ENCODE measurements at regions not wholly inside any gene's neighbourhood (a gene's known extent, or its start where the extent isn't known, plus 50 kb on each side); places are given as distances from the start of the nearest gene placed in this dataset.
"Not testable (repeated sequence)": the region's sequence is repeated elsewhere in the genome, so short reads cannot be mapped to it uniquely, and the experiment has no call there.

GRCh38 chr4:123209436-123209835 lies 187.2 kb upstream of the SPRY1 start:
- in situ Hi-C loops (cut with HindIII; ENCODE audit: low sequenced_read_pairs), result no loop called here

DNA sequence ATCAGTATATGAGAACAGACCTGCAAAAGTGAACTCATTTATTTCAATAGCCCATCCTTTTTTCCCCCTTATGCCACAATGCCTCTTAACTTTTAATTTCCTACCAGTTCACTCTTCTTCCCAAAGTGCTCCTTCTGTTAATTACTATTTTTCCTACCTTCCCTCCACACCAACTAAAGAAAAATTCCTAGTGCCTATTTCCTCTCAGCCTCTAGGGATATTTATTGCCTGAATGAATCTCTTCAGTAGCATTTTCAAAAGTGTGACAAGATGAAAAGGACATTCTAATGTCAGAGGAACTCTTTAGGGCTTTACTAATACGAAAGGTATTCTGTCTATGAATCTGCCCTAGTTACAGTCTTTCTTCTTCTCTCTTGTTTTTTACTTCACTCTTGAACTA lies 181.1 kb upstream of the SPRY1 start:
- in situ Hi-C loops (cut with HindIII; ENCODE audit: low sequenced_read_pairs), result no loop called here

- in situ Hi-C loops (cut with HindIII; ENCODE audit: low sequenced_read_pairs), result no loop called here
Measured at GRCh38 chr4:123216543-123216942, 180.1 kb upstream of the SPRY1 start.

GRCh38 chr4:123216946-123217345 lies 179.6 kb upstream of the SPRY1 start:
- in situ Hi-C loops (cut with HindIII; ENCODE audit: low sequenced_read_pairs), result no loop called here

- in situ Hi-C loops (cut with HindIII; ENCODE audit: low sequenced_read_pairs), result no loop called here
Measured at GRCh38 chr4:123217664-123218063, 178.9 kb upstream of the SPRY1 start.

GRCh38 chr4:123218981-123219380 lies 177.6 kb upstream of the SPRY1 start:
- in situ Hi-C loops (cut with HindIII; ENCODE audit: low sequenced_read_pairs), result no loop called here

DNA sequence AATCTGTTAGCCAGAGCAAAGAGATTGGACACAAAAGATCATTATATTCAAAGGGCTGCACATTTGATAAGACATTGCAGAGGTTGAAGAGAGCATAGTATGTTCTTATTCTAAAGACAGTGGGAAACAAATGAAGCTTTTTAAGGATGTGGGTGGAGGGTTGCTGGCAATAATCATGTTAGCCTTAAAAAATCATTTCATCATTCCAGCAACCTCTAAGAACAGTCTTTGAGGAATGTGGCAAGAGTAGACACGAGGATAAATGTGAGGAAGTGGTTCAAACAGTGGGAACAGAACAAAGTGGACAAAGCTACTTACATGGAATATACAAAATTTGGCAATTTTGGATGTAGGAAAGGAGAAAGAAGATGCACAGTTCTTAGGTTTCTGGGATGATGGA lies 167.3 kb upstream of the SPRY1 start:
- in situ Hi-C loops (cut with HindIII; ENCODE audit: low sequenced_read_pairs), result no loop called here

DNA sequence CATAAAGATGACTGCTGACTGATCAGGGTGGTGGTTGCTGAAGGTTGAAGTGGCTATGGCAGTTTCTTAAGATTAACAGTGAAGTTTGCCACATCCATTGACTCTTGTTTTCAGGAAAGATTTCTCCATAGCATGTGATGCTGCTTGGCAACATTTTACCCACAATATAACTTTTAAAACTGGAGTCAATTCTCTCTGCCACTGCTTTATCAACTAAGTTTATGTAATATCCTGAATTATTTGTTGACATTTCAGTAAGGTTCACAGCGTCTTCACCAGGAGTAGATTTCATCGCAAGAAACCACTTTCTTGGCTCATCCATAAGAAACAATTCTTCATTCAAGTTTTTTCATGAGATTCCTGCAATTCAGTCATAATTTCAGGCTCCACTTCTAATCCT lies 166.5 kb upstream of the SPRY1 start:
- in situ Hi-C loops (cut with HindIII; ENCODE audit: low sequenced_read_pairs), result no loop called here

DNA sequence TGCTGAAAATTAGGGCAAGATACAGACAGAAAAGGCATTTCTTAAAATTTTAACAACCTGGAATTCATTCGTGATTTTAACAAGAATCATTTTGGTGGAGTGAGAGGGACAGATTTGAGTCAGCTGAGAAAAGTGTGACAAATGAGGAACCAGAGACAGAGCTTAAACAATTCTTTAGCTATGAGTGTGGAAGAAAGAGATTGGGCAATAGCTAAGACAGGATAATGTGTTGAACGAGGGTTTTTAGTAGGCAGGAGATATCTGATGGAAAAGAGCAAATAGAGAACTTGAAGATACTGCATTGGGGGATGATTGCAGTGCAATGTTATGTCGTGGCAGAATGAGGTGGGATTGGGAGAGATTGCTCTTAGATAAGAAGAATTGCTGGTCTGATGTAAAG lies 164.2 kb upstream of the SPRY1 start:
- in situ Hi-C loops (cut with HindIII; ENCODE audit: low sequenced_read_pairs), result no loop called here

DNA sequence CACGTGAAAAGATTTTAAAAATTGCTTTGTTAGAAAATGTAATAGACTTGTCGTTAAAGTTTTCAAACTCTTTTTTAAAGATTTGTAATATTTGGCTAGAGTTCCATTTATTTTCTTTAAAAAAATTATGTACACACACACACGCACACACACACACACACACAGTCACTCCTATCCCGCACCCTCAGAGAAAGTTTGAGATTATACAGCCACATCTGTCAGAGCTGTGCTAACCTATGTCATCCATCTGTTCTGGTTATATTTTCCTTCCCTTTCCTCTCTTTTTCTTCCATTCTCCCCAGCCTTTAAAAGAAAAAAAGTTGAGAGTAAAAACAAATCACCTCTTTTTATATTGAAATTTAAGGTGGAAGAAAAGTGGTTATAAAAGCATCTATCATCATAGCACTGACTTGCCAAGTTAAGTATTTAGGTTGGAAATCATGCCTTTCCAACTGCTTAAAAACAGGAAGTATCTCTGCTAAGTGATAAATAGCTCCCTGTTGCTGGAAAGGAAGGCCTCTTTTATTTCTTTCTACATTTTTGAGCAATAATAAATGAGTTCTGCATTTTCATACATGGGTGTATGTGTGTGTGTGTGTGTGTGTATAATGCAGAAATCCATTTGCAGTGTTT lies 163.3 kb upstream of the SPRY1 start:
- in situ Hi-C loops (cut with HindIII; ENCODE audit: low sequenced_read_pairs), result no loop called here

GRCh38 chr4:123234955-123235354 lies 161.6 kb upstream of the SPRY1 start:
- in situ Hi-C loops (cut with HindIII; ENCODE audit: low sequenced_read_pairs), result no loop called here

DNA sequence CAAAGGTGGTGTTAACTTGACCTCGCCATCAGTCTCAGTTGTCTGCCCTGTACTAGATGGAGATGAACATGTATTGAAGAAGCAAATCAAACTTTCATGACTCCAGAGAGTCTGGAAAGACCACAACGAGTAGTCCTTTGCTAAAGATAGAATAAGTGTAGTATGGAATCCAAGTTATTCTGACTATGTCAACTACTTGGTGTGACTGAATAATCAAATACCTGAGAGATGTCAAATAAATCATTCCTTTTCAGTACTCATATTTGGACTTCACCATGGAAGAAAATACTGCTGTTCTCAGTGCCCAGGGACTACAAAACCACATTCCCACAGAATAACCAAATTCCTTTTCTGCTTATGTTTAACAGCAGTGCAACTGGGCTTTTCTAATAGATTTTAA lies 161.2 kb upstream of the SPRY1 start:
- in situ Hi-C loops (cut with HindIII; ENCODE audit: low sequenced_read_pairs), result no loop called here

DNA sequence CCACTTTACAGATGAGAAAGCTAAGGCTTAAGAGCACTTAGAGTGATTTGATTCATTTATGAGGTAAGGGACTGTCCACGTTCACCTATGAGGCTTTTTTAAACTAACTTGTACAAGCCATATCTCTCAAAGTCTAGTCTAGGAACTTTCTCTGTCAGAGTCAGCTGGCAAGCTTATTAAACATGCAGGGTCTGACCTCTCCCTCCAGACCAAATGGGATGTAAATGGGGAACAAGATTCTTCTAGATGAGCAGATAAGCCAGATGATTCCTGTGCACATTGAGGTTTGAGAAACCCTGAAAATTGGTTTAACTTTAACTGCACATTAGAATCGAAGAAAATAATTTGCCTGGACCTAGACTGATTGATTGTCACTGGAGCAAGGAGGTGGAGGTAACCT lies 160.0 kb upstream of the SPRY1 start:
- in situ Hi-C loops (cut with HindIII; ENCODE audit: low sequenced_read_pairs), result no loop called here

- in situ Hi-C loops (cut with HindIII; ENCODE audit: low sequenced_read_pairs), result not testable (repeated sequence)
Measured at GRCh38 chr4:123240286-123240685, 156.3 kb upstream of the SPRY1 start.

DNA sequence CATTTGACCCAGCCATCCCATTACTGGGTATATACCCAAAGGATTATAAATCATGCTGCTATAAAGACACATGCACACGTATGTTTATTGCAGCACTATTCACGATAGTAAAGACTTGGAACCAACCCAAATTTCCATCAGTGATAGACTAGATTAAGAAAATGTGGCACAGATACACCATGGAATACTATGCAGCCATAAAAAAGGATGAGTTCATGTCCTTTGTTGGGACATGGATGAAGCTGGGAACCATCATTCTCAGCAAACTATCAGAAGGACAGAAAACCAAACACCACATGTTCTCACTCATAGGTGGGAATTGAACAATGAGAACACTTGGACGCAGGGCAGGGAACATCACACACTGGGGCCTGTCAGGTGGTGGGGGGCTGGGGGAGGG lies 153.4 kb upstream of the SPRY1 start:
- in situ Hi-C loops (cut with HindIII; ENCODE audit: low sequenced_read_pairs), result not testable (repeated sequence)

- in situ Hi-C loops (cut with HindIII; ENCODE audit: low sequenced_read_pairs), result no loop called here
Measured at GRCh38 chr4:123244137-123244536, 152.5 kb upstream of the SPRY1 start.

- in situ Hi-C loops (cut with HindIII; ENCODE audit: low sequenced_read_pairs), result no loop called here
Measured at GRCh38 chr4:123246085-123246484, 150.5 kb upstream of the SPRY1 start.

GRCh38 chr4:123248085-123248659 lies 148.4 kb upstream of the SPRY1 start:
- in situ Hi-C loops (cut with HindIII; ENCODE audit: low sequenced_read_pairs), result no loop called here

- in situ Hi-C loops (cut with HindIII; ENCODE audit: low sequenced_read_pairs), result no loop called here
Measured at GRCh38 chr4:123249821-123250220, 146.8 kb upstream of the SPRY1 start.

DNA sequence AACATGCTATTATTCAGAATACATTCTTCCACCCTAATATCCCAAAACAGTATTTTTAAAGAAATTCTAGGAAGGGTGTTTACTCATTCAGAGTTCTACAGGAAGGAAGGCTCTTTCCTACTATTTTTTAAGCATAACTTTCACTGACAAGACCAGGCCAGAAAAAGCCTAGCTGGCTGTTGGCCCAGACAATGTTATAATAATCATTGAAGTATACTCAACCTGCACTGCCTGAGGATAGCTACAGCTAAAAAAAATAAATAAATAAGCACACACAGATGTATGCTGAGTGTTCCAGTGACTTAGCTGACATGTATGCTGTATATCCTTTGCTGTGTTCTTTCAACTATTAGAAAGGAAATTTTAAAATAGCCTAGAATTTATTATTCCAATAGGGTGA lies 145.8 kb upstream of the SPRY1 start:
- in situ Hi-C loops (cut with HindIII; ENCODE audit: low sequenced_read_pairs), result no loop called here

DNA sequence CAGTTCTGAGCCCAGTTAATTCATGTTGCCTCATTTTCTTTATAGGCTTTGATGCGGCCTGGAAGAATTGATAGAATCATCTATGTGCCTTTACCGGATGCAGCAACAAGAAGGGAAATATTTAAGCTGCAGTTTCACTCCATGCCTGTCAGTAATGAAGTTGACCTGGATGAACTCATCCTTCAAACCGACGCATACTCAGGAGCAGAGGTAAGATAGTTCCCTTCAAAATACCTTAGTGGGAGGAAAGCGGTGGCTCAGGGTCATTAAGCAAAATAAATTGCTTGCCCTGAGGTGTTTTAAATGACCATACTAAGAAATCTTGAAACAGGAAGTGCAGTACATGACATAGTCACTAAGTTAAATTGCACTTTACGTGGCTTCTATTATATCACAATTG lies 140.6 kb upstream of the SPRY1 start:
- in situ Hi-C loops (cut with HindIII; ENCODE audit: low sequenced_read_pairs), result no loop called here

GRCh38 chr4:123256901-123257300 lies 139.7 kb upstream of the SPRY1 start:
- in situ Hi-C loops (cut with HindIII; ENCODE audit: low sequenced_read_pairs), result no loop called here

GRCh38 chr4:123257591-123257990 lies 139.0 kb upstream of the SPRY1 start:
- in situ Hi-C loops (cut with HindIII; ENCODE audit: low sequenced_read_pairs), result no loop called here

All from endothelial cell of hepatic sinusoid (primary cell).